ENCODE measurements at regions not wholly inside any gene's neighbourhood (a gene's known extent, or its start where the extent isn't known, plus 50 kb on each side); places are given as distances from the start of the nearest gene placed in this dataset.

- TF ChIP-seq CTCF (IDR thresholded peaks at IDR 0.05) (no peak), POLR2AphosphoS5 (IDR thresholded peaks at IDR 0.05) (no peak), EP300 (IDR thresholded peaks at IDR 0.05) (no peak), POLR2A (IDR thresholded peaks at IDR 0.05) (no peak)
Measured at GRCh38 chr11:44445500-44446365, 119.7 kb upstream of the CD82 start.

Data from gastroesophageal sphincter (tissue), 3 donors.